HG03571 (cell line): ENCODE measurements at regions not wholly inside any gene's neighbourhood (a gene's known extent, or its start where the extent isn't known, plus 50 kb on each side); places are given as distances from the start of the nearest gene placed in this dataset.
"Not testable (repeated sequence)": the region's sequence is repeated elsewhere in the genome, so short reads cannot be mapped to it uniquely, and the experiment has no call there.

Source experiments
- ATAC-seq: cut with Tn5 transposase; IDR thresholded peaks from one replicate; pipeline ENCODE4 v1.9.1; 2021; ENCODE audit not compliant: unreplicated experiment

DNA sequence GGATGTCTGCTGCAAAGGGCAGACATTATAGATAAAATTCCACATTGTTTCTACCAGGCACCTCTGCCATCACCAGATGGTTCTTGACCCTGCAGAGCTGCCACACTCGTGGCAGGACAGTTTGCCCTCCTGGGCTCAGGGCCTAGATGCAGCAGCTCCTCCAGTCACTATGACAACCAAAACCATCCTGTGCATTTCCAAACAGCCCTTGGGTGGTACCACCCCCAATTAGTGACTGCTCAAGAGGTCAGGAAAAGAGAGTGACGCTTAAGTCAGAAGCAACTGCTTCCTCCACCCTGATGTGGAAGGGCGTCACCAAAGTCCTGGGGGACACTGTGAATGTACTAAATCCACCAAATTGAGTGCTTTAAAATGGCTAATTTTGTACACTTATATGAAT is 109.2 kb downstream of the C16orf95 start:
- ATAC-seq = no peak

- not testable (repeated sequence) for ATAC-seq
These were observed 108.2 kb downstream of the C16orf95 start for GRCh38 chr16:87208968-87209367.

DNA sequence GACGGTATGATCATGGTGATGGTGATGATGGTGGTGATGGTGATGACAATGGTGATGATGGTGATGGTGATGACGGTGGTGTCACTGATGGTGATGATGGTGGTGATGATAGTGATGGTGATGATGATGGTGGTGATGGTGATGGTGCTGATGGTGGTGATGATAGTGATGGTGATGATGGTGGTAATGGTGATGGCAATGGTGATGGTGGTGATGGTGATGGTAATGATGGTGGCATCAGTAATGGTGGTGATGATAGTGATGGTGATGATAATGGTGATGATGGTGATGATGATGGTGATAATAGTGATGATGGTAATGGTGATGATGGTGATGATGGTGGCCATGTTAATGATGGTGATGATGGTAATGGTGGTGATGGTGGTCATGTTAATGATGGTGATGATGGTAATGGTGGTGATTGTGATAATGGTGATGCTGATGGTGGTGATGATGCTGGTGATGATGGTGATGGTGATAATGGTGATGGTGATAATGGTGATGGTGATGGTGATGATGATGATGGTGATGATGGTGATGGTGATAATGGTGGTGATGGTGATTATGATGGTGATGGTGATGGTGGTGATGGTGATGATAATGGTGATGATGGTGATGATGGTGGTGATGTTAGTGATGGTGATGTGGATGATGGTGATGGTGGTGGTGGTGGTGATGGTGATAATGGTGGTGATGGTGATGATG is 107.2 kb downstream of the C16orf95 start:
- ATAC-seq = no peak

- no peak for ATAC-seq
These were observed 106.3 kb downstream of the C16orf95 start for GRCh38 chr16:87210894-87211293.

DNA sequence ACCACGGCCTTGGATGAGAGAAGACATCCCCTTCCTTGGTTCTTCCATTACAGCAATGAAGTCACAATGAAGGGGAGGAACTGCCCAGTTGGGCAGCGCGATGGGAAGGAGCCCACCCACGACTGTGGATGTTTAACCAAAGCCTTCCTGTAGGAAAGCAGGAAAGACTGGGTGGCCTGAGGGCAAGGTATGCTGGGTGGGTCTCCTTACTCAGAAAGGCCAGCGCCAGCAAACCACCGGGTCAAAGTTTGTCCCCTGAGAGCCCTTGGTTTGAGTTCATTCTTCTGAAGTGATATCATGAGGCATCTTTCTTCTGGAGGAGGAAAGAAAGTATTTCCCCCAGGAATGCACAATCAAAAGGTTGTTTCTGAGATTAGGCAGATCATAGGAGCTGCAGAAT is 105.2 kb downstream of the C16orf95 start:
- no peak for ATAC-seq

- ATAC-seq = no peak
These were observed 103.7 kb downstream of the C16orf95 start for GRCh38 chr16:87213536-87213935.

DNA sequence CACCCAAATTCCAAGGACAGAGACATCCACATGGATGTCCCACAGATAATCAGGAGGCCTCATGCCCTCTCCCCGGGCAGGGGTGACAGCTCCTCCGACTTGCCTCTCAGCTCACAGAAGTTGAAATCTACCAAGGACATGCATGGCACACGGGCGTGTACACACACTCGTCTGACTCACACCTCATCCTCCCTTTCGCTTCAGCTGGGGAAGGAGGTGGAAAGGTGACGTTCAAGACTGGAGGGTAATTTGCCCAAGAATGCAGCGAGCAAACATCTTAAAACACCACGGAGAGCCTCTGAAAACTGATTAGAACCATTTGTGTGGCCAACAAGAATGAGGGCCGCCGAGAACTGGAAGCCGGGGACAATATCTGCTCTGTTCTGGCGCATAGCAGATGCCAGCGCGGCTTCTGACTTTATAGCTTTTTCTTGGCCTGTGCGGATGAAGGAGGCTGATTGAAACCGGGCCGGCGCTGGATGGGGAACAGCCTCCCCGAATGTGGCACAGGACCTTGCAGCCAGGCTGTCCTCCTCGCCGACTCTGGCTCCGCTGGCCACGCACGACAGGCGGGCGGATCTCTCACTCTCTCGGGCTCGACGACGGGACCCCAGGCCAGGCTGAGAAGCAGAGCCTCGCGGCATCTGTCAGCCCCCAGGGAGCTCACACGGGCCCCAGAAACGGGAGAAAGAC is 100.9 kb downstream of the C16orf95 start:
- no peak for ATAC-seq

- no peak for ATAC-seq
These were observed 100.3 kb downstream of the C16orf95 start for GRCh38 chr16:87216841-87217275.

DNA sequence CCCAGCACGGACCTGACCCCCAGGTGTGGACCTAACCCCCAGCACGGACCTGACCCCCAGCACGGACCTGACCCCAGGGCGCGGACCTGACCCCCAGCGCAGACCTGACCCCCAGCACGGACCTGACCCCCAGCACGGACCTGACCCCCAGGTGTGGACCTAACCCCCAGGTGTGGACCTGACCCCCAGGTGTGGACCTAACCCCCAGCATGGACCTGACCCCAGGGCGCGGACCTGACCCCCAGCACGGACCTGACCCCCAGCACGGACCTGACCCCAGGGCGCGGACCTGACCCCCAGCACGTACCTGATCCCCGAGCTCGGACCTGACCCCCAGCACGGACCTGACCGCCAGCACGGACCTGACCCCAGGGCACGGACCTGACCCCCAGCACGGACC is 99.4 kb downstream of the C16orf95 start:
- ATAC-seq = not testable (repeated sequence)

- no peak for ATAC-seq
These were observed 98.7 kb downstream of the C16orf95 start for GRCh38 chr16:87218281-87219055.

DNA sequence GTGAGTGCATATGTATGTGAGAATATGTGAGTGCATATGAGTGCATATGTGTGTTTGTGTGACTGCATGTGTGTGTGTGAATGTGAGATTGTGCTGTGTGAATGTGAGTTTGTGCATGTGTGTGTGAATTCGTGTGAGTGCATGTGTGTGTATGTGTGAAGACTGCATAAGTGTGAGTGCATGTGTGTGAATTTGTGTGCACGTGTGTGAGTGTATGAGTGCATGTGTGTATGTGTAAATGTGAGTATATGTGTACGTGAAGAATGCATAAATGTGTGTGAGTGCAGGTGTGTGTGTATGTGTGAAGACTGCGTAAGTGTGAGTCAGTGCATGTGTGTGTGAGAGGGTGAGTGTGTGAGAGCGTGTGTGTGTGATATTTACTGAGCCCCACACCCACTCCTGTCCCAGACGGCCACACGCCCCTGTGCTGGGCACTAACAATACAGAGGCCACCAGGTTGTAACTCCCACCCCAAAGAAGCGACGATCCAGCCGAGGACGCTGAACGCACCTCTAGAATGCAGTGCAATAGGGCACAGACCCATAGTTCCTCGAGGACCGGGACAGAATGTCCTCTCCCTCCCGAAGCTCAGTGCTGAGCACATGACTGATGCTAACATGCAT is 97.8 kb downstream of the C16orf95 start:
- no peak for ATAC-seq

DNA sequence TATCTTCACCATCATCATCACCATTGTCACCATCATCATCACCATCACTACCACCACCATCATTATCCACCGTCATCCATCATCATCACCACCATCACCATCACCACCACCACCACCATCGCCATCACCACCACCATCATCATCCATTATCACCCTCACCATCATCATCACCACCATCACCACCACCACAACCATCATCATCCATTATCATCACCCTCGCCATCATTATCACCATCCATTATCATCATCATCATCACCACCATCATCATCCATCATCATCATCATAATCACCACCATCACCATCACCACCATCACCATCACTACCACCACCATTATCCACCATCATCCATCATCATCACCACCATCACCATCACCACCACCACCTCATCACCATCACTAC is 95.6 kb downstream of the C16orf95 start:
- no peak for ATAC-seq

DNA sequence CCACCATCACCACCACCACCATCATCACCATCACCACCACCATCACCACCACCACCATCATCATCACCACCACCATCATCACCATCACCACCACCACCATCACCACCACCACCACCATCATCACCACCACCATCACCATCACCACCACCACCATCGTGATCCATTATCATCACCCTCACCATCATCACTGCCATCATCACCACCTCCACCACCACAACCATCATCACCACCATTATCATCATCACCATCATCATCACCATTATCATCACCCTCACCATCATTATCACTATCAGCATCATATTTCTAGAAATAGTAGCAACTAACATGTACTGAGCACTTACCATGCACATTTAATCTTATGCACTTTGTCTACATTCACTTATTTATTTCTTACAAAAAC is 94.9 kb downstream of the C16orf95 start:
- ATAC-seq = no peak

DNA sequence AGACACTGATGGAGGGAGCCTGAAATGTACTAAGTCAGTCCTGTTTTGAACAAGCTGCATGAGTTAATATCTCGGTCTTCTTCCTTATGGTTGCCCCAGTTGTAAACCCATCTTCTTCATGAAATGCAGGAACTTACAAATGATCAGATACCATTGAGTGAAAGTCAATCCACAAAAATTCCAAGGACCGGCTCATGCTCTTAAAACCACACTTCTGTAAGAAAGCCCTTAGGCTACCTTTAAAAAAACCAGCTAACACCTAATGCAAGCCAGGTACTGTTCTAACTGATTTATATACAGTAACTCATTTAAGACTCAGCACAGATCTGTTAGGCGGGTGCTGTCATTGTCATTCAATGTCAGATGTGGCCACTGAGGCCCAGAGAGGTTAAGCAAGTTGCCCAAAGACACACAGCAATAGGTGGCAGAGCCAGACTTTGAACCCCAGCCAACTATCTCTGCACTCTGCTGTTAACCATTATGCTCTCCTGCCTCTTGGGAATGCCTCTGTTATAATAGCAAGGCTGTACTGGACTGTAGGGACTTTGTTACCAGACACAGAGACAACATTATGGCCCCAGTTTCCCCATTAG is 93.4 kb downstream of the C16orf95 start:
- ATAC-seq = no peak

- ATAC-seq = no peak
These were observed 90.3 kb downstream of the C16orf95 start for GRCh38 chr16:87226926-87227295.

DNA sequence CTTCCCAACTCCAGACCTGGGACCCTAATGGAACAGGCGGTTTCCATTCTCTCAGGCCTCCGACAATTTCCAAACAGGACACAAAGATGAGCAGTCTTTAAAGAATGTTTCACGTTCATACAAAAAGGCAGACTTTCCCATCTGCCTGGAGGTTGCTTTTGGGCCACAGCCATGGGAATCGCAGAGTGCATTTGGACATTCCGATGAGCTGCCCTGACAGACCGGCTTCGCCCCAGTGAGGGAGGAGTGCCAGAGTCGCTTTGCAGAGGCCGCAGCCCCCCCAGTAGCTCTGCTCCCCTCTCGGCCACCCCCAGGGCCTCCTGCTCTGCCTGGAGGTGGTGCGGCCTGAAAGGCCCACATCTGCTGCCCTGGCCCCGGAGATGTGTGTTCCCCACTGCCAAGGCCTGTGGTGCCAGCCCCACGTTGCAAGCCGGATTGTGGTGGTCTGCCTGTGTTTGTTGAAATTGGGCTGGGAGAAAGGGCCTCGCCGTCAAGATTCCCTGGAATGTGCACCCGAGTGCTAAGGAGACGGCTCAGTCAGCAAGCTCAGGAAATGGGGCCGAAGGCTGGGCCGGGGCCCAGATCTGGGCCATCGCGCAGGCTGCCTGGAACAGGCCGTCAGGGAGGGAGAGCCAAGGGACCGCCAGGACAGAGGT is 89.8 kb downstream of the C16orf95 start:
- no peak for ATAC-seq

GRCh38 chr16:87228363-87228762 is 88.8 kb downstream of the C16orf95 start:
- ATAC-seq = no peak

GRCh38 chr16:87229230-87230188 is 87.7 kb downstream of the C16orf95 start:
- ATAC-seq = no peak

- ATAC-seq = no peak
These were observed 86.6 kb downstream of the C16orf95 start for GRCh38 chr16:87230571-87230970.
